Peyer's patch (tissue), 4 donors: ENCODE measurements at regions not wholly inside any gene's neighbourhood (a gene's known extent, or its start where the extent isn't known, plus 50 kb on each side); places are given as distances from the start of the nearest gene placed in this dataset.

Experiments
- DNase-seq, 3 donors: peaks; one replicate each; pipeline ENCODE4 v3.0.0-alpha.2; 2017 to 2019
- H3K27ac ChIP-seq, 4 donors: fragments of 200-600 bp; sonication (generic); one replicate each; pipeline ENCODE4 v1.5.1; 2016 to 2019
- H3K27me3 ChIP-seq, 2 donors: fragments of 200-600 bp; sonication (generic); one replicate each; pipeline ENCODE4 v1.5.1; 2019
- H3K36me3 ChIP-seq, 3 donors: fragments of 200-600 bp; sonication (generic); one replicate each; pipeline ENCODE4 v1.5.1; 2016 to 2019
- H3K4me1 ChIP-seq, 4 donors: fragments of 200-600 bp; sonication (generic); one replicate each; pipeline ENCODE4 v1.5.1; 2016 to 2019
- H3K4me3 ChIP-seq, 4 donors: fragments of 200-600 bp; sonication (generic); 1 replicate in 3 of 4; 2 replicates in 1 of 4; pipeline ENCODE4 v1.5.1; 2016 to 2019; ENCODE audit warnings: mild to moderate bottlenecking in 1 of 4
- H3K9me3 ChIP-seq, 4 donors: fragments of 200-600 bp; sonication (generic); one replicate each; pipeline ENCODE4 v1.5.1; 2016 to 2019; ENCODE audit warnings: mild to moderate bottlenecking in 1 of 4
- POLR2A ChIP-seq, 2 donors: fragments of 450-650 bp; IDR thresholded peaks; one replicate each; pipeline ENCODE4 v1.5.1; 2017; ENCODE audit warnings: antibody characterized with exemption in 2 of 2, mild to moderate bottlenecking in 2 of 2, moderate library complexity in 2 of 2
- TF ChIP-seq, protein P1 (sequence below), 6 experiments: fragments of 450-650 bp in 4 of 6; fragments of 200-600 bp in 2 of 6; sonication (generic) in 1 of 6; IDR thresholded peaks; one replicate each; pipeline ENCODE4 v1.5.1; 2017 to 2019; ENCODE audit warnings: antibody characterized with exemption in 6 of 6, mild to moderate bottlenecking in 3 of 6, moderate library complexity in 1 of 6

DNA sequence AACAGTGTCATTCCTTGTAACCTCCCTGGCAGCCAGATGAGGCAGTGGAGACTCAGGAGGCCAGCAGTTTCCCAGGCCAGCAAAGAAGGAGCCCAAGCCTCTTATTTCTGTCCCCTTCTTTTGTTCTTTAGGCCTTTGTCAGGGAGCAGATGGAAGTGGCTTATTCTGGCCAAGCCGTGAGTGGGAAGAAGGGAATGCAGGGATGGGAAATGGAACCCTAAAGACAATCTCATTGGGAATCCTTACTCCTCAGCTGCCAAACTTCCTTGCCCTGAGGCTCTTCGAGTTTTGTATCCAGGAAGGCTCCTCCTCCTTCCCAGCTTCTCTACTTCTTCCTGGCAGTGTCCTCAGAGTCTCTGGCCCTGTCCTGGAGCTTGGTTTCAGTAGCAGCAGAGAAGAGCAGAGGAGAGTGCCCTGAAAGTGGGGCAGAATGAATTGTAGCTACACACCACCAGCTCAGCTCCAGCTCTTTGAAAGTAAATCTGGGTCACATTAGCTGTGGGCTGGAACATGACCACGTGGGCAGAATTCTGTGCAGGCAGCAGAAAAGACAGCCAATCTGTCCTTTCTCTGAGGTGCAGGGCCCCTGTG, 63.9 kb downstream of the NDUFS5 start:
- no peak for DNase-seq
- Histone ChIP-seq H3K27ac (no peak overlapping the region), H3K36me3 (no peaks in the 10 kb centered on the region)

DNA sequence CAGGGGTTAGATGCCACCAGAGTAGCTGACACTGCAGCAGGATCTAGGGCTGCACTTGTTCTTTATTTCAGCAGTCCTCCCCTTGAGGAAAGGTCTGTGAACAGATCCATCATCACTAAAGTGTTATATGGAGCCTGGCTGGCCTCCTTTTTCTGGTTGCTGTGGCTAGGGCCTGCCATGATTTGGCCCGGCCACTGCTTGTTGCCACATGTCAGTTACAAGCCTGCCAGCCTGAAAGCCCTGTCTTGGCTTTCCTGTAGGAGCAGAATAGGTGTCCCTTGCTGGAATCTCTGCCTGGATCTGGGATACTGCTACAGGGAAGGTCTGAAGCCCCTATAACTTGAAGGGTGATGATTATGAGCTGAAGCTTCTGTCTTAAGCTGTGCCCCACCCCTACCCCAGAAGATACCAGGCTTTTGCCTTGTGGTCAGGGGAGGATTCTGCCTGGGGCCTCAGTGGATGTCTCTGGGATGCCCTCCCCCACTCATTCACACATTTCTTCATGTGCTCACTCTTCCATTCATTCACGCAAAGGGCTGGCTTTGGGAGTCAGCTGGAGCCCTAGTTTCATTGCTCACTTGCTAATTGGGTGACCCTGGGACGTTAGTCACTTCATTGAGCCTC, 64.7 kb downstream of the NDUFS5 start:
- TF ChIP-seq, protein P1, sequence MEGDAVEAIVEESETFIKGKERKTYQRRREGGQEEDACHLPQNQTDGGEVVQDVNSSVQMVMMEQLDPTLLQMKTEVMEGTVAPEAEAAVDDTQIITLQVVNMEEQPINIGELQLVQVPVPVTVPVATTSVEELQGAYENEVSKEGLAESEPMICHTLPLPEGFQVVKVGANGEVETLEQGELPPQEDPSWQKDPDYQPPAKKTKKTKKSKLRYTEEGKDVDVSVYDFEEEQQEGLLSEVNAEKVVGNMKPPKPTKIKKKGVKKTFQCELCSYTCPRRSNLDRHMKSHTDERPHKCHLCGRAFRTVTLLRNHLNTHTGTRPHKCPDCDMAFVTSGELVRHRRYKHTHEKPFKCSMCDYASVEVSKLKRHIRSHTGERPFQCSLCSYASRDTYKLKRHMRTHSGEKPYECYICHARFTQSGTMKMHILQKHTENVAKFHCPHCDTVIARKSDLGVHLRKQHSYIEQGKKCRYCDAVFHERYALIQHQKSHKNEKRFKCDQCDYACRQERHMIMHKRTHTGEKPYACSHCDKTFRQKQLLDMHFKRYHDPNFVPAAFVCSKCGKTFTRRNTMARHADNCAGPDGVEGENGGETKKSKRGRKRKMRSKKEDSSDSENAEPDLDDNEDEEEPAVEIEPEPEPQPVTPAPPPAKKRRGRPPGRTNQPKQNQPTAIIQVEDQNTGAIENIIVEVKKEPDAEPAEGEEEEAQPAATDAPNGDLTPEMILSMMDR (IDR thresholded peaks at IDR 0.05) = no peak
- TF ChIP-seq POLR2A (IDR thresholded peaks at IDR 0.05) = no peak
- Histone ChIP-seq H3K27ac (no peak overlapping the region), H3K4me3 (no peak overlapping the region), H3K27me3 (no peaks in the 10 kb centered on the region), H3K36me3 (no peaks in the 10 kb centered on the region), H3K9me3 (no peaks in the 10 kb centered on the region), H3K4me1 (peaks cover 0 to 7% (median 0%) of the 10 kb centered on the region in 4 donors)
- no peak for DNase-seq

More for the DNA sequence above, 63.9 kb downstream of the NDUFS5 start:
- H3K9me3 ChIP-seq = no peaks in the 10 kb centered on the region
- peaks cover 0 to 7% (median 0%) of the 10 kb centered on the region in 4 donors for H3K4me1 ChIP-seq
- no peak for TF ChIP-seq POLR2A (IDR thresholded peaks at IDR 0.05)
- no peak overlapping the region for H3K4me3 ChIP-seq
- no peaks in the 10 kb centered on the region for H3K27me3 ChIP-seq

- TF ChIP-seq POLR2A (IDR thresholded peaks at IDR 0.05) = no peak
- TF ChIP-seq, protein P1 (IDR thresholded peaks at IDR 0.05) = peak; percentile 26 to 69 (median 61)
- Histone ChIP-seq H3K27ac (no peak overlapping the region), H3K4me3 (no peak overlapping the region), H3K27me3 (no peaks in the 10 kb centered on the region), H3K9me3 (no peaks in the 10 kb centered on the region), H3K36me3 (no peaks in the 10 kb centered on the region), H3K4me1 (peaks cover 0 to 6% (median 0%) of the 10 kb centered on the region in 4 donors)
- DNase-seq = peak; percentile 56 to 71 (median 69)
Measured at GRCh38 chr1:39091845-39092645, 65.9 kb downstream of the NDUFS5 start.

- DNase-seq = no peak
- H3K36me3 ChIP-seq = no peaks in the 10 kb centered on the region
- no peaks in the 10 kb centered on the region for H3K9me3 ChIP-seq
Measured at GRCh38 chr1:39094685-39095084, 68.5 kb downstream of the NDUFS5 start.

DNA sequence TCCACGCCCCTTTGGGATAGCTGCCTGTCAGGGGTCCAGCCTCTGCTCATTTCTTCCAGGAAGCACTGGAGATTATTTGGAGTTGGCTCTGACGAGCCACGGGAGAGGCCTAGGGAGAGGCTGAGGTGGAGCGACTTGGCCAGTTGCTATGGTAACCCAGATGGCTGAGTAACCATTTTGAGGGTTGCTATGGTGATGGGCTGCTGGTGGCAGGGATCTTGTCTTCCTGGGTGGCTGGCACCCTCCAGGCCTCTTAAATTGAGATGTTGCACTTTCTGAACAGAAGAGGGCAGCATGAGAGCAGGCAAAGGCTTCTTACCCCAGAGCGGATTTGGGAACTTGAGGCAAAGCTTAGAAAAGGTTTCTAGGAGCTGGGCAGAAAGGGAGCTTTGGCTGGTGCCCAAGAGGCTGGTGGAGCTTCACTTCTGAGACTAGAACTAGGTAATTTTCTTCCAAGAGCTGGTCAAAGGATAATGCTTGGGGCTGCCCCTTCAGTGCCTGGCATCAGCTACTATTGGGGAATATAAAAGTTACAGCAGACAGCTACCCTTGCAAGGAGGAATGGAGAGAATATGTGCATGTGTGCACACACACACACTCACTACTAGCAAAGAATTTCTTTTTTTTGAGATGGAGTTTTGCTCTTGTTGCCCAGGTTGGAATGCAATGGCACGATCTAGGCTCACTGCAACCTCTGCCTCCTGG, 72.5 kb downstream of the NDUFS5 start:
- DNase-seq = peak; percentile 45 to 75 (median 52)
- H3K27ac ChIP-seq = no peak overlapping the region
- H3K27me3 ChIP-seq = no peaks in the 10 kb centered on the region
- no peak for TF ChIP-seq POLR2A (IDR thresholded peaks at IDR 0.05)
- TF ChIP-seq, protein P1 (IDR thresholded peaks at IDR 0.05) = peak; percentile 27 to 78 (median 68)
- peaks cover 0 to 4% (median under 1%) of the 10 kb centered on the region in 4 donors for H3K4me1 ChIP-seq
- H3K4me3 ChIP-seq = no peak overlapping the region
- H3K36me3 ChIP-seq = no peaks in the 10 kb centered on the region
- no peaks in the 10 kb centered on the region for H3K9me3 ChIP-seq

More at GRCh38 chr1:39094685-39095084, 68.5 kb downstream of the NDUFS5 start:
- TF ChIP-seq, protein P1 (IDR thresholded peaks at IDR 0.05) = no peak
- no peak for TF ChIP-seq POLR2A (IDR thresholded peaks at IDR 0.05)
- Histone ChIP-seq H3K4me1 (no peaks in the 10 kb centered on the region), H3K27me3 (no peaks in the 10 kb centered on the region), H3K27ac (no peak overlapping the region), H3K4me3 (no peak overlapping the region)
